ENCODE measurements at regions not wholly inside any gene's neighbourhood (a gene's known extent, or its start where the extent isn't known, plus 50 kb on each side); places are given as distances from the start of the nearest gene placed in this dataset.

DNA sequence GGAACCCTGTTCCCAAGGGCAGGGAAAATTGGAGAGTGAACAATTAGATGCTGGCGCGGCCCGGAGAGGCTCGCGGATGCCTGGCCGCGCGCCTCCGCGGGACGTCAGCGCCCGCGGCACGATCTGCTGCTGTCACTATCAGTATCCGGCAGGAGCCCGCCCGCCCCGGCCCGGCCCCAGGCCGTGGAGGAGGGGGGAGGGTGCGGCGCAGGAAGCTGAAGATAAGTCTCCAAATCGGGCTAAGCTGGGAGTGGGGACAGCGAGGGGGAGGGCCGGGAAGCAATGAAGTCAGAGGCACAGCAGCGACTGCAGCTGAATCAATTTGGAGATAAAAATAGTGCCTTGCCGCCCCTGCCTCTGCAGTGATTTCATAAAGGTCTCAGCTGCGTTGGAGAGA lies 441.5 kb upstream of the KLF12 start:
- peaks cover 0 to 15% (median 3%) of the 10 kb centered on the region in 3 donors for H3K4me1 ChIP-seq
- 0% methylated on average over 4 to 5 of the region's 29 CpGs for WGBS, 2 donors (ENCODE audit: low coverage in 1 of 2)
- peak overlapping the region; percentile 29 to 48 for H3K4me3 ChIP-seq
- H3K27me3 ChIP-seq, result peaks cover 4% of the 10 kb centered on the region
- H3K36me3 ChIP-seq, result no peaks in the 10 kb centered on the region
- H3K9me3 ChIP-seq, result no peaks in the 10 kb centered on the region
- TF ChIP-seq POLR2AphosphoS5 (IDR thresholded peaks at IDR 0.05) (peak; percentile 16), EP300 (IDR thresholded peaks at IDR 0.05) (no peak)
- TF ChIP-seq, protein P1, sequence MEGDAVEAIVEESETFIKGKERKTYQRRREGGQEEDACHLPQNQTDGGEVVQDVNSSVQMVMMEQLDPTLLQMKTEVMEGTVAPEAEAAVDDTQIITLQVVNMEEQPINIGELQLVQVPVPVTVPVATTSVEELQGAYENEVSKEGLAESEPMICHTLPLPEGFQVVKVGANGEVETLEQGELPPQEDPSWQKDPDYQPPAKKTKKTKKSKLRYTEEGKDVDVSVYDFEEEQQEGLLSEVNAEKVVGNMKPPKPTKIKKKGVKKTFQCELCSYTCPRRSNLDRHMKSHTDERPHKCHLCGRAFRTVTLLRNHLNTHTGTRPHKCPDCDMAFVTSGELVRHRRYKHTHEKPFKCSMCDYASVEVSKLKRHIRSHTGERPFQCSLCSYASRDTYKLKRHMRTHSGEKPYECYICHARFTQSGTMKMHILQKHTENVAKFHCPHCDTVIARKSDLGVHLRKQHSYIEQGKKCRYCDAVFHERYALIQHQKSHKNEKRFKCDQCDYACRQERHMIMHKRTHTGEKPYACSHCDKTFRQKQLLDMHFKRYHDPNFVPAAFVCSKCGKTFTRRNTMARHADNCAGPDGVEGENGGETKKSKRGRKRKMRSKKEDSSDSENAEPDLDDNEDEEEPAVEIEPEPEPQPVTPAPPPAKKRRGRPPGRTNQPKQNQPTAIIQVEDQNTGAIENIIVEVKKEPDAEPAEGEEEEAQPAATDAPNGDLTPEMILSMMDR (IDR thresholded peaks at IDR 0.05), result peak in 1 of 4 experiments; percentile 7
- peak; percentile 90 for ATAC-seq
- no peak overlapping the region for H3K27ac ChIP-seq

DNA sequence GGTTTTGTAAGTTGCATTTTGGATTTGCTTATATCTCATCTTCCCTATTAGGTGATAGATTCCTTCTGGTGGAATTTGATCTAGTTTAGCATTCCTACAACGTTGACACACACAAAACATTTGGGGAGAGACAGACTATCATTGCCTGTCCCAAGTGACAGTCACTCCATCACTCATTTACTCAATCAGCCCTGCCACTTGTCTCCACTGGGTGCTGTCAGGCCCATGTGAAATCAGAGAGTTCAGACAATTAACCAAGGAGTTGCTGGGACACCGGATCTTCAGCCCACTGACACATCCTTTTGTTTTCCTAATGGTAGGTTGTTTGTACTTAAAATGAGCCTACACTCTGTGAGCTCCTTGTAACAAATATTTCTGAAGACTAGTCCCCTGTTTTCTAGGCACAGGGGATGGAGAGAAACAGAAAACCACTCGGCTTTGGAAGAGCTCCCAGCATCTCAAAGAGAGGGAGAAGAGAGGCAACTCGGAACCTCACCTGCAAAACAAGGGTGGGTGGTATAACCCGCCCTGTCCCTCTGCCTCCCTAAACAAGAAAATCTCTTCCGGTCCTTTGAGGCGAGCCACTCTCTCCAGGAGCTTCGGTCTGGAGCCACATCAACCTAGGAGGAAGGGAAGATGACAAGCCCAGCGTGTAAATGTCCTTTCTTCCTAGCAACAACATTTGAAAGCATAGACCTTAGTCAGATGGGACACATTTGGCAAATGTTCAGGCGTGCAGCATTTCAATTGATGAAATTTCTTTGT lies 440.9 kb upstream of the KLF12 start:
- H3K4me1 ChIP-seq, result peaks cover 0 to 15% (median 3%) of the 10 kb centered on the region in 3 donors
- 37 to 58% methylated on average over 4 to 8 of the region's 10 CpGs for WGBS, 2 donors (ENCODE audit: low coverage in 1 of 2)
- no peaks in the 10 kb centered on the region for H3K9me3 ChIP-seq
- no peak overlapping the region for H3K27ac ChIP-seq
- H3K27me3 ChIP-seq, result peaks cover 4% of the 10 kb centered on the region
- no peak for TF ChIP-seq EP300 (IDR thresholded peaks at IDR 0.05)
- TF ChIP-seq POLR2AphosphoS5 (IDR thresholded peaks at IDR 0.05), result no peak
- TF ChIP-seq, protein P1 (IDR thresholded peaks at IDR 0.05), result no peak
- TF ChIP-seq POLR2A (IDR thresholded peaks at IDR 0.05), result no peak
- peak; percentile 2 for ATAC-seq
- peak overlapping the region; percentile 29 to 48 for H3K4me3 ChIP-seq
- no peaks in the 10 kb centered on the region for H3K36me3 ChIP-seq

DNA sequence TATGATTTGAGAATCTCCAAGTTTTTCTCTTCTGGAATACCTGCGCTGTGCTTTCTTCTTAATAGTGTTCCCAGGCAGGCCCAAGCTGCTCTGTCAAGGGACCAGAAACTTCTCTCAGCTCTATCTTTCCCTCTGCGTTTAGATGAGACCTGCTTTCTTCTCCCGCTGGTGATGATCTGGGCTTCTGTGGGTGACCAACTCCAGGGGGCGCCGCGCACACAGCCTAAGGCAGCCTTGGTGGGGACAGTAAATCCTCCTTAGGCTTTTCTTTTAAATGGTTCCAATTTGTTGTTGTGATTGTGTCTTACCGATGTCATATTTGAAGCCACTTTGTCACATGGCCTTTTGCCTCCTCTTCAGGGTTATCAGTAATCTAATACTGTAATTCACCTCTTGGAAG lies 439.4 kb upstream of the KLF12 start:
- Histone ChIP-seq H3K27ac (no peak overlapping the region), H3K4me1 (peaks cover 0 to 15% (median 3%) of the 10 kb centered on the region in 3 donors), H3K36me3 (no peaks in the 10 kb centered on the region), H3K4me3 (no peak overlapping the region), H3K27me3 (peaks cover 4% of the 10 kb centered on the region), H3K9me3 (no peaks in the 10 kb centered on the region)
- no peak for ATAC-seq
- 81% methylated on average over 6 to 7 of the region's 7 CpGs for WGBS, 2 donors (ENCODE audit: low coverage in 1 of 2)
- TF ChIP-seq, protein P1 (IDR thresholded peaks at IDR 0.05), result no peak
- TF ChIP-seq POLR2AphosphoS5 (IDR thresholded peaks at IDR 0.05), result no peak
- TF ChIP-seq POLR2A (IDR thresholded peaks at IDR 0.05), result no peak
- no peak for TF ChIP-seq EP300 (IDR thresholded peaks at IDR 0.05)

DNA sequence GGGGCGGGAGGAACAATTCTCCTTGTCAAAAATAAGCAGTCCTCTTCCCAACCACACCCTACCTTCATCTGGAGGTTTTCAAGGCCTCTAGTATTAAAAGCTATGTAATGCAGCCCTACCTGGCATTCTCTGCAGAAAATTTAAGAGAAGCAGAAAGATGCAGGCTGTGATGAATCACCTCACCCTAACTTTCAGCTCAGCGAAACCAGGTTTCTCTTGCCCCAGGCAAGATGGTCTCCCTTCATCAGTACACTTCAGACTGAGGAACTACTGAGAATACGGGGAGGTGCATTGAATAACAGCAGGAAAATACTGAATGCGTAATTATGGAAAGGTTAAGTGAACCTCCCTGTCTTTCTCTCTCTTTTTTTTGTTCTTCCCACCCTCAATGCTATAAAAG lies 437.6 kb upstream of the KLF12 start:
- Histone ChIP-seq H3K27ac (no peak overlapping the region), H3K36me3 (no peaks in the 10 kb centered on the region), H3K27me3 (peaks cover 4% of the 10 kb centered on the region), H3K4me1 (peaks cover 0 to 15% (median 3%) of the 10 kb centered on the region in 3 donors), H3K4me3 (no peak overlapping the region), H3K9me3 (no peaks in the 10 kb centered on the region)
- WGBS, 2 donors (ENCODE audit: low coverage in 1 of 2), result 89 to 98% methylated on average over 4 of the region's 4 CpGs
- TF ChIP-seq POLR2A (IDR thresholded peaks at IDR 0.05) (no peak), EP300 (IDR thresholded peaks at IDR 0.05) (no peak), POLR2AphosphoS5 (IDR thresholded peaks at IDR 0.05) (no peak)
- TF ChIP-seq, protein P1 (IDR thresholded peaks at IDR 0.05), result no peak
- ATAC-seq, result no peak

DNA sequence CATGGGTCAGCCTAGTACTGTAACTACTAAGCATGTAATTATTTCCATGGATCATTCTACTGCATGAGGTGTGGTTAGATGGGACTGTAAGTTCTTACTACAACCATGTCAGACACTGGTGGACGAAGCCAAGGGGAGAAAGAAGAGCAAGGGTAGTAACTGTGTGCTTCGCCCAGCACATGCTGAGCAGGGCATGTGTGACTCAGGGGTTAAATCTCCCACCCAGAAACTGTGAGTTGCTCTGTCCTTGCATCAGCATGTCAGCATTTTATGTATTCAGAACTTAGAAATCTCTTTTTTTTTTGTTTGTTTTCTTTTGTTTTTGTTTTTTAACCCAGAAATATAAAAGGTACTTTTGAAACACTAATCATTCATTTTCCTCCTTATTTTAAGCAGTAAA lies 436.6 kb upstream of the KLF12 start:
- no peak for ATAC-seq
- no peaks in the 10 kb centered on the region for H3K9me3 ChIP-seq
- H3K27me3 ChIP-seq, result peaks cover 4% of the 10 kb centered on the region
- H3K27ac ChIP-seq, result no peak overlapping the region
- H3K4me1 ChIP-seq, result peaks cover 0 to 9% (median 3%) of the 10 kb centered on the region in 3 donors
- H3K36me3 ChIP-seq, result no peaks in the 10 kb centered on the region
- H3K4me3 ChIP-seq, result no peak overlapping the region
- 89% methylated on average over 2 of the region's 2 CpGs; no CpG with 5 or more reads in 1 of the 2 donors for WGBS, 2 donors (ENCODE audit: low coverage in 1 of 2)
- TF ChIP-seq, protein P1 (IDR thresholded peaks at IDR 0.05), result no peak
- TF ChIP-seq EP300 (IDR thresholded peaks at IDR 0.05) (no peak), POLR2A (IDR thresholded peaks at IDR 0.05) (no peak), POLR2AphosphoS5 (IDR thresholded peaks at IDR 0.05) (no peak)

All from gastroesophageal sphincter (tissue), 4 donors.